ENCODE measurements at regions not wholly inside any gene's neighbourhood (a gene's known extent, or its start where the extent isn't known, plus 50 kb on each side); places are given as distances from the start of the nearest gene placed in this dataset.

DNA sequence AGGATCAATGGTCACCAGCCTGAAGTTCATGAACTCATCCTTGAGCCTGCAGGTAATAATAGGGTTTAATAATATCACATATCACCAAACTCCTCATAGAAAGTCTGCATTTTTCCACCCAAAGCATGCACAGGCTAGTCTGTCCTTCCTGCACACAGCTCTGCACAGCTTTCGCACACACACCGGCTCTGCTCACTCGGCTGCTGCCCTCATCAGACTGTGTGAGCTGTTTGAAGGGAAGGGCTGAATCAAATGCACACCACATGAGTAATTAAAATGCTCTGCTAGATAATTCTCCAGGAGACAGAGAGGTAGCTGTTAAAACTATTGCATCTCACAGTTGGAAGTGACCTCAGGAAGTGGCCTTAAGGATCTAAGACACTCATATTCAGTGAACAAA lies 108.4 kb upstream of the YPEL5 start:
- TF ChIP-seq, protein P1, sequence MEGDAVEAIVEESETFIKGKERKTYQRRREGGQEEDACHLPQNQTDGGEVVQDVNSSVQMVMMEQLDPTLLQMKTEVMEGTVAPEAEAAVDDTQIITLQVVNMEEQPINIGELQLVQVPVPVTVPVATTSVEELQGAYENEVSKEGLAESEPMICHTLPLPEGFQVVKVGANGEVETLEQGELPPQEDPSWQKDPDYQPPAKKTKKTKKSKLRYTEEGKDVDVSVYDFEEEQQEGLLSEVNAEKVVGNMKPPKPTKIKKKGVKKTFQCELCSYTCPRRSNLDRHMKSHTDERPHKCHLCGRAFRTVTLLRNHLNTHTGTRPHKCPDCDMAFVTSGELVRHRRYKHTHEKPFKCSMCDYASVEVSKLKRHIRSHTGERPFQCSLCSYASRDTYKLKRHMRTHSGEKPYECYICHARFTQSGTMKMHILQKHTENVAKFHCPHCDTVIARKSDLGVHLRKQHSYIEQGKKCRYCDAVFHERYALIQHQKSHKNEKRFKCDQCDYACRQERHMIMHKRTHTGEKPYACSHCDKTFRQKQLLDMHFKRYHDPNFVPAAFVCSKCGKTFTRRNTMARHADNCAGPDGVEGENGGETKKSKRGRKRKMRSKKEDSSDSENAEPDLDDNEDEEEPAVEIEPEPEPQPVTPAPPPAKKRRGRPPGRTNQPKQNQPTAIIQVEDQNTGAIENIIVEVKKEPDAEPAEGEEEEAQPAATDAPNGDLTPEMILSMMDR (IDR thresholded peaks at IDR 0.05; ENCODE audit: low read depth, low read length, missing input control), result no peak
- no peak for TF ChIP-seq RAD21 (IDR thresholded peaks at IDR 0.05)
- no peak for TF ChIP-seq SP1 (IDR thresholded peaks at IDR 0.05)
- TF ChIP-seq, protein P2, sequence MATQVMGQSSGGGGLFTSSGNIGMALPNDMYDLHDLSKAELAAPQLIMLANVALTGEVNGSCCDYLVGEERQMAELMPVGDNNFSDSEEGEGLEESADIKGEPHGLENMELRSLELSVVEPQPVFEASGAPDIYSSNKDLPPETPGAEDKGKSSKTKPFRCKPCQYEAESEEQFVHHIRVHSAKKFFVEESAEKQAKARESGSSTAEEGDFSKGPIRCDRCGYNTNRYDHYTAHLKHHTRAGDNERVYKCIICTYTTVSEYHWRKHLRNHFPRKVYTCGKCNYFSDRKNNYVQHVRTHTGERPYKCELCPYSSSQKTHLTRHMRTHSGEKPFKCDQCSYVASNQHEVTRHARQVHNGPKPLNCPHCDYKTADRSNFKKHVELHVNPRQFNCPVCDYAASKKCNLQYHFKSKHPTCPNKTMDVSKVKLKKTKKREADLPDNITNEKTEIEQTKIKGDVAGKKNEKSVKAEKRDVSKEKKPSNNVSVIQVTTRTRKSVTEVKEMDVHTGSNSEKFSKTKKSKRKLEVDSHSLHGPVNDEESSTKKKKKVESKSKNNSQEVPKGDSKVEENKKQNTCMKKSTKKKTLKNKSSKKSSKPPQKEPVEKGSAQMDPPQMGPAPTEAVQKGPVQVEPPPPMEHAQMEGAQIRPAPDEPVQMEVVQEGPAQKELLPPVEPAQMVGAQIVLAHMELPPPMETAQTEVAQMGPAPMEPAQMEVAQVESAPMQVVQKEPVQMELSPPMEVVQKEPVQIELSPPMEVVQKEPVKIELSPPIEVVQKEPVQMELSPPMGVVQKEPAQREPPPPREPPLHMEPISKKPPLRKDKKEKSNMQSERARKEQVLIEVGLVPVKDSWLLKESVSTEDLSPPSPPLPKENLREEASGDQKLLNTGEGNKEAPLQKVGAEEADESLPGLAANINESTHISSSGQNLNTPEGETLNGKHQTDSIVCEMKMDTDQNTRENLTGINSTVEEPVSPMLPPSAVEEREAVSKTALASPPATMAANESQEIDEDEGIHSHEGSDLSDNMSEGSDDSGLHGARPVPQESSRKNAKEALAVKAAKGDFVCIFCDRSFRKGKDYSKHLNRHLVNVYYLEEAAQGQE (IDR thresholded peaks at IDR 0.05), result no peak
- TF ChIP-seq, protein P3, sequence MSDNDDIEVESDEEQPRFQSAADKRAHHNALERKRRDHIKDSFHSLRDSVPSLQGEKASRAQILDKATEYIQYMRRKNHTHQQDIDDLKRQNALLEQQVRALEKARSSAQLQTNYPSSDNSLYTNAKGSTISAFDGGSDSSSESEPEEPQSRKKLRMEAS (IDR thresholded peaks at IDR 0.05), result no peak
- TF ChIP-seq EGR1 (IDR thresholded peaks at IDR 0.05; ENCODE audit: low read depth in 2 of 2), result no peak
